ENCODE measurements at regions not wholly inside any gene's neighbourhood (a gene's known extent, or its start where the extent isn't known, plus 50 kb on each side); places are given as distances from the start of the nearest gene placed in this dataset.

DNA sequence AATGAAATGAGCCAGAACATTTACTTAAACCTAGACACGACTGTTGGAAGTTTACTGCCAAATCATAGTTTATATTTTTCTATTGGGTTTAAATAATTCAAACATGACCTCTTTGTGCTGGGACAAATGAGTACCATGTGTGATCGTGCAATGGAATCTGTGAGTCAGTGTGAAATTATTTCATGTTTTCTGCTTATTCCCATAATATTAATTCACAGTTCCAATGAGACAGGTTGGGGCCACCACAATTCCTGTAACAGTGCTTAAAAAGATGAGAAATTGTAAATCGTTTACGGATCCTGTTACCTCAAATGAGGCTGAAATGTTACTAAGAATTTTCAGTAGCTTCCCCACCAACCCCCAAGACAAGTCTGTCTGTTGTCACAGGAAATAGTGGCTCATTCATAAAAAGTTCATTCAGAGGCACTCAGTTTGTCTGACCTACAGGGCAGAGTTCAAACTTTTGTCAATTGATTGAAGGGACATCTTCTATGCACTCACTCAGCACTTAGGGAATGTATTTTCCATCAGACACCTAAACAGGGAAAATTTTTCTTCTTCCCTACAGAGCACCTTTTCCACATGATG, 563.9 kb upstream of the ADAMTS16 start:
- H3K79me2 ChIP-seq: no peaks in the 10 kb centered on the region

DNA sequence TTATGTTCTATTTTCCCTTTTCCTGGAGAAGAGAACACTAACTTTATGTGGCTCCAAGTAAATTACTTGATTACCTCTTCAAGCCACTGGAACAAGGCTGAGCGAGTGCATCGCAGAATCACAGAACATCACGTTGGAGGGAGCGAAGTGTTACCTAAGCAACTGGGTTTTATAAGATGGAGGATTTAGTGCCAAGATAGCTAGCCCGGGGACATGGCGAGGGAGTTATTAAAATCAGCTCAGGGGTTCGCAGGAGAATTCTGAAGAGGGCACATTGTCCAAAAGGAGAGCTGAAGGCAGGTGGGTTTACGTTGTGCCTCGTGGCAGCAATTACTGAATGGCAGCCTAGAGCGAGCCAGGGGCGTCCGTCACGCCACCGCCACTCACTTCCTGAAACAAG, 563.2 kb upstream of the ADAMTS16 start:
- Histone ChIP-seq H3K4me1 (no peaks in the 10 kb centered on the region), H3K36me3 (ENCODE audit: control insufficient read depth, insufficient read depth, low read length) (no peaks in the 10 kb centered on the region), H3K79me2 (no peaks in the 10 kb centered on the region), H3K27me3 (ENCODE audit: control insufficient read depth, insufficient read depth, low read length) (no peaks in the 10 kb centered on the region), H3K9me3 (ENCODE audit: control insufficient read depth, low read length) (no peaks in the 10 kb centered on the region), H3K4me3 (ENCODE audit: low read depth, low read length) (no peak overlapping the region), H3K9ac (no peak overlapping the region), H2AFZ (no peak overlapping the region), H3K27ac (no peak overlapping the region), H3K4me2 (ENCODE audit: low read length) (no peak overlapping the region)
- TF ChIP-seq, protein P1, sequence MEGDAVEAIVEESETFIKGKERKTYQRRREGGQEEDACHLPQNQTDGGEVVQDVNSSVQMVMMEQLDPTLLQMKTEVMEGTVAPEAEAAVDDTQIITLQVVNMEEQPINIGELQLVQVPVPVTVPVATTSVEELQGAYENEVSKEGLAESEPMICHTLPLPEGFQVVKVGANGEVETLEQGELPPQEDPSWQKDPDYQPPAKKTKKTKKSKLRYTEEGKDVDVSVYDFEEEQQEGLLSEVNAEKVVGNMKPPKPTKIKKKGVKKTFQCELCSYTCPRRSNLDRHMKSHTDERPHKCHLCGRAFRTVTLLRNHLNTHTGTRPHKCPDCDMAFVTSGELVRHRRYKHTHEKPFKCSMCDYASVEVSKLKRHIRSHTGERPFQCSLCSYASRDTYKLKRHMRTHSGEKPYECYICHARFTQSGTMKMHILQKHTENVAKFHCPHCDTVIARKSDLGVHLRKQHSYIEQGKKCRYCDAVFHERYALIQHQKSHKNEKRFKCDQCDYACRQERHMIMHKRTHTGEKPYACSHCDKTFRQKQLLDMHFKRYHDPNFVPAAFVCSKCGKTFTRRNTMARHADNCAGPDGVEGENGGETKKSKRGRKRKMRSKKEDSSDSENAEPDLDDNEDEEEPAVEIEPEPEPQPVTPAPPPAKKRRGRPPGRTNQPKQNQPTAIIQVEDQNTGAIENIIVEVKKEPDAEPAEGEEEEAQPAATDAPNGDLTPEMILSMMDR (IDR thresholded peaks at IDR 0.05): no peak

More for the DNA sequence above, 563.9 kb upstream of the ADAMTS16 start:
- H3K9ac ChIP-seq: no peak overlapping the region
- H3K9me3 ChIP-seq (ENCODE audit: control insufficient read depth, low read length): no peaks in the 10 kb centered on the region
- no peaks in the 10 kb centered on the region for H3K27me3 ChIP-seq (ENCODE audit: control insufficient read depth, insufficient read depth, low read length)
- no peaks in the 10 kb centered on the region for H3K4me1 ChIP-seq
- TF ChIP-seq, protein P1 (IDR thresholded peaks at IDR 0.05): no peak
- no peak overlapping the region for H2AFZ ChIP-seq
- H3K27ac ChIP-seq: no peak overlapping the region
- no peak overlapping the region for H3K4me3 ChIP-seq (ENCODE audit: low read depth, low read length)
- H3K4me2 ChIP-seq (ENCODE audit: low read length): no peak overlapping the region
- no peaks in the 10 kb centered on the region for H3K36me3 ChIP-seq (ENCODE audit: control insufficient read depth, insufficient read depth, low read length)

DNA sequence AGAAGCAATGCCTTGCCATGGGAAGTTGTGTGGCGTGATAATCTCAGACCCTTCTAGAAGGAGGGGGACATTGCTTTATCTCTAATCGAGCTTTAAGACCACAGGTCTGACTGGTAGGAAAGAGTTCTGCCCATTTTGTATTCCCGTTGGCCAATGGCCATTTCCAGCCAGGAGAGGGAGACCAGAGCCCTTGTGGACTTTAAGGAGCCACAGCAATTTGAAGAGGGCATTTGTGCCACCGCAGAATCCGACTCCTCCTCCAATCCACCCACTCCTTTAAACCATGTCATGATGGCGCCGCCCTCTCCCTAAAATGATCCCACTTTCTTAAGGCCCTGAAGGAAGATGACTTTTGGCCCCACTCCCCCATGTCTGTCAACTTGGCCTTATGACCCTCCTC, 560.5 kb upstream of the ADAMTS16 start:
- Histone ChIP-seq H3K36me3 (ENCODE audit: control insufficient read depth, insufficient read depth, low read length) (no peaks in the 10 kb centered on the region), H3K27ac (no peak overlapping the region), H3K27me3 (ENCODE audit: control insufficient read depth, insufficient read depth, low read length) (no peaks in the 10 kb centered on the region), H3K9me3 (ENCODE audit: control insufficient read depth, low read length) (no peaks in the 10 kb centered on the region), H3K4me3 (ENCODE audit: low read depth, low read length) (no peak overlapping the region), H3K4me1 (no peaks in the 10 kb centered on the region), H3K9ac (no peak overlapping the region), H3K79me2 (no peaks in the 10 kb centered on the region), H3K4me2 (ENCODE audit: low read length) (no peak overlapping the region), H2AFZ (no peak overlapping the region)
- TF ChIP-seq, protein P1 (IDR thresholded peaks at IDR 0.05): no peak

DNA sequence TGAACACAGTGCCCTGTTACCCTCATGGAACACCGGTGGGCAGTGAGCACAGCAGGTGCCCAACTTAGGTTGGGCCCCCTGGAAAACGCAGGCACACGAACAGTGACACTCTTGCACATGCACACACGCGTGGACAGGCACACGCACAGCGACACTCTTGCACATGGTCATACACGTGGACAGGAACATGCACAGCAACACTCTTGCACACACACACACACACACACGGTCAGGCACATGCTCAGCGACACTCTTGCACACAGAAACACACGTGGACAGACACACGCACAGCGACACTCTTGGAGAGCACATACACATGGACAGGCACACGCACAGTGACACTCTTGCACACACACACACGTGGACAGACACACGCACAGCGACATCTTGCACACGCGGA, 559.4 kb upstream of the ADAMTS16 start:
- Histone ChIP-seq H3K36me3 (ENCODE audit: control insufficient read depth, insufficient read depth, low read length) (no peaks in the 10 kb centered on the region), H3K9ac (no peak overlapping the region), H3K79me2 (no peaks in the 10 kb centered on the region), H3K4me3 (ENCODE audit: low read depth, low read length) (no peak overlapping the region), H3K4me1 (no peaks in the 10 kb centered on the region), H3K4me2 (ENCODE audit: low read length) (no peak overlapping the region), H2AFZ (no peak overlapping the region), H3K9me3 (ENCODE audit: control insufficient read depth, low read length) (no peaks in the 10 kb centered on the region), H3K27me3 (ENCODE audit: control insufficient read depth, insufficient read depth, low read length) (no peaks in the 10 kb centered on the region), H3K27ac (no peak overlapping the region)
- TF ChIP-seq, protein P1 (IDR thresholded peaks at IDR 0.05): no peak

DNA sequence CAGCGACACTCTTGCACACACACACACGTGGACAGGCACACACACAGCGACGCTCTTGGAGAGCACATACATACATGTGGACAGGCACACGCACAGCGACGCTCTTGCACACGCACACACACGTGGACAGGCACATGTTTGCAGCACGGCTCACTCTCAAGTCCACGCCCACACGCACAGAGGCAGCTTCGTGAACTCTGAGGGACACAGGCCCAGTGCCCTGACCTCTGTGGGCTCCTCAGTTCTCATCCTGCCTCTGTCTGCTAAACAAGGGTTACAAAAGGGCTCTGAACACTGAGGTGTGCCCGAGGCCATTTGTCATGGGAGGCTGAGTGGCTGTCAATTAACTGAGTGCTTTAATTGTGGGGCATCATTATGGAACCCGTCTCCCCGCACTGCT, 558.8 kb upstream of the ADAMTS16 start:
- Histone ChIP-seq H2AFZ (no peak overlapping the region), H3K79me2 (no peaks in the 10 kb centered on the region), H3K4me2 (ENCODE audit: low read length) (no peak overlapping the region), H3K4me3 (ENCODE audit: low read depth, low read length) (no peak overlapping the region), H3K36me3 (ENCODE audit: control insufficient read depth, insufficient read depth, low read length) (no peaks in the 10 kb centered on the region), H3K27ac (no peak overlapping the region), H3K4me1 (no peaks in the 10 kb centered on the region), H3K9me3 (ENCODE audit: control insufficient read depth, low read length) (no peaks in the 10 kb centered on the region), H3K27me3 (ENCODE audit: control insufficient read depth, insufficient read depth, low read length) (no peaks in the 10 kb centered on the region), H3K9ac (no peak overlapping the region)
- TF ChIP-seq, protein P1 (IDR thresholded peaks at IDR 0.05): no peak
